ENCODE measurements at regions not wholly inside any gene's neighbourhood (a gene's known extent, or its start where the extent isn't known, plus 50 kb on each side); places are given as distances from the start of the nearest gene placed in this dataset.

DNA sequence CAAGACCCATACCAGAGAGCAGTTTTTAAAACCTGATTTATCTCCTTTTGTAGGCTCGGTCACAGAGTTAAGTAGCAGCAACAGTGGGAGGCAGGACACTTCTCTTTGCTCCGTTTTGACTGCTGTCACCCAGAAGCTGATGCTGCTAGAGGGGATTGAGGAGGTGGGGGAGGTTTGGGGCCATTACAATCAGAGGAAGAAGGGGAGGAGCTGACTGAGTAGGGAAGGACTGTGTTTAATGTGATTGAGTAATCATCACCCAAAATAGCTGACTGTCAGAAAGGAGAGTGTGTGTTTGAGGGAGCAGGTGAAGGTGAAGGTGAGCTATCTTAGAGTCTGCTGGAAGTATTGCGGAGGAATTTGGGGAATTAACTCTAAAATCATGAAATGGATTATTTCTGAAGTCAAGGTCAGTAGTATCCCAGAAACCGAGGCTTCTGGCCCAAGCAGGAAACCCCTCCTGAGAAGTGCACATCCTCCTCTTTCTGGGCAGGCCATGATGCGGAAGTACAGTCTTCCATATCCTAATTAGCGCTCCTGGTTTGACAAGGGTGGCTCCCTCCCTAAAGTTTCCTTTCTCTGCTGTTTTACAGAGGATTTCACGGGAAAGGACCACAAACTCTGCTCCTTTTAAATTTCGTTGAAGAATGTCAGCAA, 214.9 kb downstream of the PLK2 start:
- H3K27ac ChIP-seq: no peak overlapping the region
- TF ChIP-seq CTCF (IDR thresholded peaks at IDR 0.05) (no peak), ZFX (IDR thresholded peaks at IDR 0.05; ENCODE audit: borderline replicate concordance) (no peak)

DNA sequence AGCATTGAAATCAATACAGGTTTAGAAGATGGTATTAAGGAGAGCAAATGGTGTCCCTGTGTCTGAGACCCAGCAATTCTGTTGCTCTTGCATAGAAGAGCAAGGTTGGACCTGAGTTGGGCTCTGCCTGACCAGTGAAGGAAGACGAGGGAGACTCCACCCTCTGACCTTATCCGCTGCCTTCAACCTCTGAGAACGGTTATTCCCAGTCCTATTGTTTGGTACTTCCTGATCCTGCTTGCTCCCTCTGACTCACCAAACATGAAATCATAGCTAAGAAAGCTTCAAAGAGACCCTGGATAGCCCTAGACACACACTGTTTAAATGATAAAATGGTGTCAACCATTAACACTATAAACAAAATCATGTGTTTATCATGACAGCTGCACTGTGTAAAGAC, 218.5 kb downstream of the PLK2 start:
- H3K27ac ChIP-seq: no peak overlapping the region
- no peak for TF ChIP-seq ZFX (IDR thresholded peaks at IDR 0.05; ENCODE audit: borderline replicate concordance)
- TF ChIP-seq CTCF (IDR thresholded peaks at IDR 0.05): no peak

GRCh38 chr5:58240322-58240721, 219.6 kb downstream of the PLK2 start:
- no peak for TF ChIP-seq CTCF (IDR thresholded peaks at IDR 0.05)
- no peak for TF ChIP-seq ZFX (IDR thresholded peaks at IDR 0.05; ENCODE audit: borderline replicate concordance)
- H3K27ac ChIP-seq: no peak overlapping the region

DNA sequence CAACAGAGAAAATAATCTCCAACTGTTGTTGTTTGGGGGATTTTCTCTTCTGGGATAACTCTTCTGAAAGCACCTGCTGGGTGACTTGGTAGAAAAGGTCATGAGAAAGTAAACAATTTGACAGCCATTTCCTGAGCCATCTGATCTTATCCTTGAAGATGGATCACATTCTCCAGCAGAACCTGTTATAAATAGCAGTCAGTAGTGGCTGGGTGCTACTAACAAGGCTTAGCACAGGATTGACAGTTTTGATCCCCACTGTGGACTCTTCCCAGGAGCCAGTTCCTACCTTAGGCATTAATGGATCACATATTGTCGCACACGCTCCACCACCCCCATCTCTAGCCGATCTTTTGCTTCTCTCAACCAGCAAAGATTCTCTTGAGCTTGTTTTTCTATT, 220.2 kb downstream of the PLK2 start:
- H3K27ac ChIP-seq: no peak overlapping the region

GRCh38 chr5:58239045-58239444, 220.8 kb downstream of the PLK2 start:
- no peak overlapping the region for H3K27ac ChIP-seq
- TF ChIP-seq CTCF (IDR thresholded peaks at IDR 0.05) (no peak), ZFX (IDR thresholded peaks at IDR 0.05; ENCODE audit: borderline replicate concordance) (no peak)

More for the DNA sequence above, 220.2 kb downstream of the PLK2 start:
- TF ChIP-seq CTCF (IDR thresholded peaks at IDR 0.05): no peak
- TF ChIP-seq ZFX (IDR thresholded peaks at IDR 0.05; ENCODE audit: borderline replicate concordance): no peak

DNA sequence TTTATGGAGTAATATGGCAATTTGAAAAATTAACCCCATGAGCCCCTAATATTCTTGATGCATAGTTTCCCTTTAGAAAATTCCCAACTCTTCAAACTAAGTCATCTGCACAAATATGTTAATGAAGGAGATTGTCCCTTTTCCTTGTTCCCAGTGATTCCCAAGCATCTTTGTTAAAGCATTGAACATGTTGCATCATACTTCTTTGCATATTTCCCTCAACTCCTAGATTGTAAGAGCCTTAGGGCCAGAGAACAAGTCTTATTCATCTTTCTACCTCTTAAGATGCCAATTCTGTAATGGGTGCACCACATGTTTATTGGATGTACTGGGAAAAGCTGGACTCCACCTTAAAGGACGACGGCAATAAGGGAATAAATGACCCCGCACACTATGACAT, 223.4 kb downstream of the PLK2 start:
- no peak overlapping the region for H3K27ac ChIP-seq
- TF ChIP-seq CTCF (IDR thresholded peaks at IDR 0.05) (no peak), ZFX (IDR thresholded peaks at IDR 0.05; ENCODE audit: borderline replicate concordance) (no peak)

- TF ChIP-seq CTCF (IDR thresholded peaks at IDR 0.05) (no peak), ZFX (IDR thresholded peaks at IDR 0.05; ENCODE audit: borderline replicate concordance) (no peak)
- peak overlapping the region; percentile 69 for H3K27ac ChIP-seq
These were observed 224.6 kb downstream of the PLK2 start for GRCh38 chr5:58235299-58235698.

Data from 22Rv1 (cell line).